ENCODE measurements at regions not wholly inside any gene's neighbourhood (a gene's known extent, or its start where the extent isn't known, plus 50 kb on each side); places are given as distances from the start of the nearest gene placed in this dataset.
"Not testable (repeated sequence)": the region's sequence is repeated elsewhere in the genome, so short reads cannot be mapped to it uniquely, and the experiment has no call there.

GRCh38 chr11:33435216-33435615, 178.0 kb downstream of the HIPK3 start:
- H3K4me3 ChIP-seq, result no peak overlapping the region
- no peaks in the 10 kb centered on the region for H3K27me3 ChIP-seq
- intact Hi-C loops (cut with DNase I), result no loop called here
- H3K9me3 ChIP-seq, result no peaks in the 10 kb centered on the region
- ATAC-seq (no peak), DNase-seq (no peak), FAIRE-seq (no peak)
- no peak for TF ChIP-seq CTCF (IDR thresholded peaks at IDR 0.05)
- no peak overlapping the region for H3K27ac ChIP-seq
- H3K4me1 ChIP-seq, result no peaks in the 10 kb centered on the region
- H3K36me3 ChIP-seq, result no peaks in the 10 kb centered on the region

GRCh38 chr11:33434294-33434693, 177.1 kb downstream of the HIPK3 start:
- no peaks in the 10 kb centered on the region for H3K36me3 ChIP-seq
- H3K27me3 ChIP-seq, result no peaks in the 10 kb centered on the region
- H3K4me3 ChIP-seq, result no peak overlapping the region
- DNase-seq (no peak), ATAC-seq (no peak), FAIRE-seq (no peak)
- no peak for TF ChIP-seq CTCF (IDR thresholded peaks at IDR 0.05)
- intact Hi-C loops (cut with DNase I), result no loop called here
- H3K27ac ChIP-seq, result no peak overlapping the region
- 69 to 83% methylated on average over 1 of the region's 1 CpG for WGBS, 2 donors
- no peaks in the 10 kb centered on the region for H3K4me1 ChIP-seq
- no peaks in the 10 kb centered on the region for H3K9me3 ChIP-seq

- ATAC-seq; H3K4me1 ChIP-seq; H3K36me3 ChIP-seq; H3K27ac ChIP-seq; H3K4me3 ChIP-seq; intact Hi-C loops (cut with DNase I); DNase-seq; H3K27me3 ChIP-seq; H3K9me3 ChIP-seq; FAIRE-seq: not testable (repeated sequence)
- 71 to 76% methylated on average over 7 of the region's 7 CpGs for WGBS, 2 donors
Observed at GRCh38 chr11:33428435-33428834, 171.3 kb downstream of the HIPK3 start.

- no peak for FAIRE-seq
- Histone ChIP-seq H3K4me1 (no peaks in the 10 kb centered on the region), H3K9me3 (no peaks in the 10 kb centered on the region), H3K4me3 (no peak overlapping the region), H3K27ac (no peak overlapping the region), H3K27me3 (no peaks in the 10 kb centered on the region), H3K36me3 (no peaks in the 10 kb centered on the region)
- TF ChIP-seq CTCF (IDR thresholded peaks at IDR 0.05), result no peak
- DNase-seq, result no peak
- no peak for ATAC-seq
- intact Hi-C loops (cut with DNase I), result no loop called here
- 79 to 89% methylated on average over 4 of the region's 4 CpGs for WGBS, 2 donors
Observed at GRCh38 chr11:33420959-33421566, 163.9 kb downstream of the HIPK3 start.

- H3K4me1 ChIP-seq, result no peaks in the 10 kb centered on the region
- intact Hi-C loops (cut with DNase I), result no loop called here
- DNase-seq, result no peak
- no peak for ATAC-seq
- FAIRE-seq, result no peak
- H3K27ac ChIP-seq, result no peak overlapping the region
- no peak overlapping the region for H3K4me3 ChIP-seq
- no peaks in the 10 kb centered on the region for H3K9me3 ChIP-seq
- 71 to 88% methylated on average over 4 of the region's 4 CpGs for WGBS, 2 donors
- H3K27me3 ChIP-seq, result no peaks in the 10 kb centered on the region
- H3K36me3 ChIP-seq, result no peaks in the 10 kb centered on the region
- no peak for TF ChIP-seq CTCF (IDR thresholded peaks at IDR 0.05)
Observed at GRCh38 chr11:33419924-33420323, 162.7 kb downstream of the HIPK3 start.

Data from pancreas (tissue), 10 donors.